H1 (cell line): ENCODE measurements at regions not wholly inside any gene's neighbourhood (a gene's known extent, or its start where the extent isn't known, plus 50 kb on each side); places are given as distances from the start of the nearest gene placed in this dataset.

Source experiments
- CTCF ChIA-PET: fragments of 300-600 bp; sonication (Branson Sonifier 250); formaldehyde crosslinking; loops from one replicate; lab custom pipeline; 2021; ENCODE audit not compliant: partially characterized antibody; lab: Charles Lee
- POLR2A ChIA-PET: fragments of 300-600 bp; sonication (Branson Sonifier 250); formaldehyde crosslinking; loops from one replicate; lab custom pipeline; 2021; ENCODE audit warnings: inconsistent platforms; ENCODE audit not compliant: partially characterized antibody; lab: Charles Lee
- DNase-seq, 2 experiments: peaks; one replicate each; pipeline versions ENCODE4 v3.0.0 to v3.0.0-alpha.2; 2010 to 2022; ENCODE audit warnings: low spot score in 2 of 2, low read depth in 1 of 2, mixed read lengths in 1 of 2
- FAIRE-seq: peaks from 2 replicates; lab custom pipeline; 2011; peaks lifted over from hg19 to GRCh38; lab: Jason Lieb, UNC
- H2AFZ ChIP-seq: 2 replicates; pipeline ENCODE4 v1.8.1; 2012; ENCODE audit warnings: low read length, inconsistent platforms
- H2AK5ac ChIP-seq: 2 replicates; pipeline ENCODE4 v1.6.1; 2013; ENCODE audit warnings: low read depth, low read length
- H2BK120ac ChIP-seq: replicated peaks from 2 replicates; pipeline ENCODE3; 2013; ENCODE audit warnings: low read depth, low read length, inconsistent platforms
- H2BK12ac ChIP-seq: 2 replicates; pipeline ENCODE4 v1.6.1; 2013; ENCODE audit warnings: low read depth, low read length
- H2BK15ac ChIP-seq: 2 replicates; pipeline ENCODE4 v1.6.1; 2013; ENCODE audit warnings: low read length
- H2BK20ac ChIP-seq: 2 replicates; pipeline ENCODE4 v1.6.1; 2013; ENCODE audit warnings: low read length
- H2BK5ac ChIP-seq: 2 replicates; pipeline ENCODE4 v1.6.1; 2013; ENCODE audit warnings: low read depth, low read length
- H3K14ac ChIP-seq: 2 replicates; pipeline ENCODE4 v1.6.1; 2013; ENCODE audit warnings: inconsistent platforms; ENCODE audit not compliant: insufficient read length
- H3K18ac ChIP-seq: 2 replicates; pipeline ENCODE4 v1.6.1; 2013; ENCODE audit warnings: low read length; ENCODE audit errors: extremely low read depth
- H3K23ac ChIP-seq: 2 replicates; pipeline ENCODE4 v1.6.1; 2013; ENCODE audit warnings: inconsistent platforms; ENCODE audit not compliant: insufficient read length
- H3K23me2 ChIP-seq: 2 replicates; pipeline ENCODE4 v1.6.1; 2013; ENCODE audit warnings: low read depth, low read length
- H3K27ac ChIP-seq: 2 replicates; pipeline ENCODE4 v1.6.1; 2011; ENCODE audit warnings: low read depth, low read length, inconsistent platforms
- H3K27me3 ChIP-seq, 4 experiments: replicated peaks in 1 of 4; 1 replicate in 1 of 4; 2 replicates in 3 of 4; pipeline versions ENCODE4 v1.6.1 to v1.8.1; 2011 to 2013; ENCODE audit warnings: low read length in 3 of 4, mild to moderate bottlenecking in 3 of 4, inconsistent platforms in 2 of 4, mixed read lengths in 2 of 4, moderate library complexity in 1 of 4; ENCODE audit not compliant: control insufficient read depth in 3 of 4, insufficient read depth in 3 of 4; ENCODE audit errors: extremely low read depth in 1 of 4
- H3K36me3 ChIP-seq, 4 experiments: 2 replicates each; pipeline versions ENCODE4 v1.6.1 to v1.8.1; 2011 to 2013; ENCODE audit warnings: mild to moderate bottlenecking in 4 of 4, low read length in 3 of 4, moderate library complexity in 2 of 4, control low read depth in 1 of 4, inconsistent platforms in 1 of 4; ENCODE audit not compliant: insufficient read depth in 4 of 4, control insufficient read depth in 2 of 4
- H3K4ac ChIP-seq: replicated peaks from 2 replicates; pipeline ENCODE3; 2013; ENCODE audit warnings: low read length, low read depth, mixed read lengths, inconsistent platforms; ENCODE audit not compliant: insufficient read length
- H3K4me1 ChIP-seq, 4 experiments: replicated peaks in 1 of 4; 1 replicate in 1 of 4; 2 replicates in 3 of 4; pipeline versions ENCODE4 v1.6.1 to v1.8.1; 2011 to 2013; ENCODE audit warnings: low read length in 3 of 4, inconsistent platforms in 2 of 4, mixed read lengths in 1 of 4; ENCODE audit not compliant: insufficient read depth in 4 of 4, control insufficient read depth in 3 of 4
- H3K4me2 ChIP-seq, 2 experiments: 2 replicates each; pipeline versions ENCODE4 v1.6.1 to v1.8.1; 2011 to 2013; ENCODE audit warnings: low read depth in 2 of 2, low read length in 2 of 2, control low read depth in 1 of 2, inconsistent platforms in 1 of 2, mild to moderate bottlenecking in 1 of 2; ENCODE audit not compliant: insufficient read depth in 1 of 2
- H3K4me3 ChIP-seq, 4 experiments: fragments of 200-600, 300-600 bp in 1 of 4; sonication (generic), shearing (Covaris generic), sonication (Bioruptor Twin) in 1 of 4; 2 replicates each; pipeline versions ENCODE4 v1.5.1 to v1.8.1; 2011 to 2016; ENCODE audit warnings: low read length in 4 of 4, low read depth in 3 of 4, control low read depth in 2 of 4, inconsistent platforms in 2 of 4, mild to moderate bottlenecking in 2 of 4, mixed read lengths in 1 of 4, moderate library complexity in 1 of 4; ENCODE audit not compliant: insufficient read depth in 2 of 4; ENCODE audit errors: extremely low read depth in 1 of 4
- H3K56ac ChIP-seq: replicated peaks from 2 replicates; pipeline ENCODE3; 2013; ENCODE audit warnings: low read depth, mild to moderate bottlenecking, mixed read lengths, low read length, inconsistent platforms; ENCODE audit not compliant: insufficient read length
- H3K79me1 ChIP-seq: 2 replicates; pipeline ENCODE4 v1.6.1; 2013; ENCODE audit warnings: low read depth, low read length, control low read depth
- H3K79me2 ChIP-seq, 2 experiments: 2 replicates each; pipeline versions ENCODE4 v1.6.1 to v1.8.1; 2012 to 2013; ENCODE audit warnings: low read length in 2 of 2, mild to moderate bottlenecking in 2 of 2, inconsistent platforms in 1 of 2; ENCODE audit not compliant: insufficient read depth in 2 of 2, control insufficient read depth in 1 of 2
- H3K9ac ChIP-seq, 4 experiments: replicated peaks in 1 of 4; 1 replicate in 1 of 4; 2 replicates in 3 of 4; pipeline versions ENCODE4 v1.6.1 to v1.8.1; 2011 to 2013; ENCODE audit warnings: low read depth in 3 of 4, low read length in 3 of 4, control low read depth in 2 of 4, mild to moderate bottlenecking in 2 of 4, moderate library complexity in 2 of 4, inconsistent platforms in 1 of 4; ENCODE audit errors: extremely low read depth in 1 of 4
- H3K9me3 ChIP-seq, 2 experiments: 2 replicates each; pipeline versions ENCODE4 v1.6.1 to v1.8.1; 2012 to 2013; ENCODE audit warnings: mild to moderate bottlenecking in 2 of 2, moderate library complexity in 2 of 2, control low read depth in 1 of 2, inconsistent platforms in 1 of 2, low read depth in 1 of 2, low read length in 1 of 2, mixed read lengths in 1 of 2; ENCODE audit not compliant: insufficient read depth in 2 of 2
- H4K20me1 ChIP-seq, 2 experiments: replicated peaks in 1 of 2; 2 replicates each; pipeline versions ENCODE3 to v1.8.1; 2011 to 2013; ENCODE audit warnings: inconsistent platforms in 2 of 2, low read length in 2 of 2, mild to moderate bottlenecking in 1 of 2; ENCODE audit not compliant: insufficient read depth in 2 of 2, control insufficient read depth in 1 of 2
- H4K5ac ChIP-seq: 2 replicates; pipeline ENCODE4 v1.6.1; 2013; ENCODE audit warnings: low read length, low read depth, mixed read lengths, inconsistent platforms; ENCODE audit not compliant: insufficient read length
- H4K8ac ChIP-seq: 2 replicates; pipeline ENCODE4 v1.8.0; 2013; ENCODE audit warnings: mild to moderate bottlenecking, moderate library complexity, low read length, inconsistent platforms; ENCODE audit not compliant: insufficient read depth; ENCODE audit errors: extremely low read depth
- H4K91ac ChIP-seq: replicated peaks from 2 replicates; pipeline ENCODE3; 2013; ENCODE audit warnings: low read length, mixed read lengths, inconsistent platforms; ENCODE audit not compliant: insufficient read length
- JUN ChIP-seq: IDR thresholded peaks from 2 replicates; pipeline ENCODE4 v1.6.1; 2011; ENCODE audit warnings: low read depth, mild to moderate bottlenecking, improper control_type of control experiment, low read length
- PHF8 ChIP-seq: fragments of 200-600 bp; sonication (generic); conservative IDR thresholded peaks from 2 replicates; pipeline ENCODE4 v1.7.1; 2012; ENCODE audit warnings: low read depth, mild to moderate bottlenecking, inconsistent platforms, low read length, moderate library complexity
- RAD21 ChIP-seq, 2 experiments: IDR thresholded peaks in 1 of 2; conservative IDR thresholded peaks in 1 of 2; 2 replicates each; pipeline ENCODE4 v1.6.1; 2011; ENCODE audit warnings: low read depth in 2 of 2, low read length in 2 of 2, improper control_type of control experiment in 1 of 2, inconsistent platforms in 1 of 2, mild to moderate bottlenecking in 1 of 2, moderate library complexity in 1 of 2
- SP2 ChIP-seq: IDR thresholded peaks from 2 replicates; pipeline ENCODE4 v1.6.1; 2012; ENCODE audit warnings: mild to moderate bottlenecking, low read length, inconsistent platforms
- SRF ChIP-seq: IDR thresholded peaks from 2 replicates; pipeline ENCODE4 v1.6.1; 2011; ENCODE audit warnings: mild to moderate bottlenecking, low read depth, low read length, moderate library complexity
- SUZ12 ChIP-seq: fragments of 200-600 bp; sonication (generic); IDR thresholded peaks from 2 replicates; pipeline ENCODE4 v1.6.1; 2012; ENCODE audit warnings: mild to moderate bottlenecking, inconsistent platforms, low read length, moderate library complexity, mixed read lengths
- TAF1 ChIP-seq: IDR thresholded peaks from 2 replicates; pipeline ENCODE4 v1.6.1; 2011; ENCODE audit warnings: mild to moderate bottlenecking, low read depth, low read length
- TCF12 ChIP-seq: IDR thresholded peaks from 2 replicates; pipeline ENCODE4 v1.6.1; 2011; ENCODE audit warnings: low read depth, mild to moderate bottlenecking, low read length
- YY1 ChIP-seq: IDR thresholded peaks from 2 replicates; pipeline ENCODE4 v1.6.1; 2011; ENCODE audit warnings: low read depth, mild to moderate bottlenecking, low read length
- WGBS, 2 experiments: shearing (Covaris generic) in 1 of 2; methylation state at CpG; one replicate each; pipeline versions ENCODE4 v1.1.6 to v1.1.7; 2013 to 2015; ENCODE audit warnings: low lambda C conversion rate in 2 of 2, mixed read lengths in 2 of 2, inconsistent platforms in 1 of 2, low coverage in 1 of 2, missing lambda C conversion rate in 1 of 2; ENCODE audit not compliant: insufficient replicate concordance in 2 of 2, insufficient coverage in 1 of 2, insufficient read length in 1 of 2; ENCODE audit errors: extremely low coverage in 1 of 2, missing lambda C conversion rate in 1 of 2; 5-methylcytosine and 5-hydroxymethylcytosine counted together

DNA sequence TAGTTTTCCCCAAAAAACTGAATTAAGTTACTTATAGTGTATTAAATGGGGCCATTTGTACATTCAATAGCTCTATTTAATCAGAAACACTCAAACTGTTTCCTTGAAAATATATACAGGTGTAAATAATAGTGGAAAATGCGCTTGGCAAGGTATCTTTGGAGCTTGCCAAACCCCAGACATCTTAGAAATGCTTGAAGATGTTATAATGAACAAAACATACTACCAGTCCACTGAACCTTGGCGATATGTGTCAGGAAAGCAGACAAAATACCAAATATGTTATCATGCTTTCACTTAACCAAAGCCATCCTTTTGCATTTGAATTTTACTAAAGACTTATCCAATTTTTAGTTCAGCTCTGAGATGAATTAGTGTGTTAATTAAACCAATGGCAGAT lies 352.7 kb upstream of the SEMA3A start:
- Histone ChIP-seq H3K79me2 (no peaks in the 10 kb centered on the region), H2BK5ac (no peak overlapping the region), H2BK20ac (no peak overlapping the region), H3K79me1 (no peaks in the 10 kb centered on the region), H3K4me3 (no peak overlapping the region), H3K23me2 (no peaks in the 10 kb centered on the region), H3K36me3 (no peaks in the 10 kb centered on the region), H3K4me2 (no peak overlapping the region), H3K23ac (no peak overlapping the region), H4K5ac (no peak overlapping the region), H4K8ac (no peak overlapping the region), H3K4me1 (no peaks in the 10 kb centered on the region; a peak in 2 of 7 replicates), H4K20me1 (no peaks in the 10 kb centered on the region), H3K9ac (no peak overlapping the region), H2BK120ac (no peak overlapping the region), H3K56ac (no peak overlapping the region), H3K14ac (no peak overlapping the region), H2BK12ac (no peak overlapping the region), H3K27ac (no peak overlapping the region), H3K18ac (no peak overlapping the region), H2BK15ac (no peak overlapping the region), H2AK5ac (no peak overlapping the region), H3K4ac (no peak overlapping the region), H3K9me3 (no peaks in the 10 kb centered on the region), H4K91ac (no peak overlapping the region), H3K27me3 (no peaks in the 10 kb centered on the region), H2AFZ (no peak overlapping the region)
- ChIA-PET CTCF (interaction anchor here (1.0 to 1.2 kb wide), 2 partner anchors 12 to 451 kb away, joined by 3 to 4 read pairs; no protein-coding TSS in a partner anchor), POLR2A (no interaction called here)
- TF ChIP-seq PHF8 (no peak), TAF1 (no peak), SRF (no peak), YY1 (no peak), SP2 (no peak), SUZ12 (no peak), TCF12 (no peak), JUN (no peak), RAD21 (IDR thresholded peaks at IDR 0.05 in 1 of 2, conservative IDR thresholded peaks at IDR 0.05 in 1 of 2; ENCODE audit: low read depth in 2 of 2, low read length in 2 of 2) (no peak)
- no peak for DNase-seq
- no peak for FAIRE-seq
- 86% methylated on average over 2 of the region's 2 CpGs; no CpG with 5 or more reads in 1 of the 2 experiments for WGBS, 2 experiments
